ENCODE measurements at regions not wholly inside any gene's neighbourhood (a gene's known extent, or its start where the extent isn't known, plus 50 kb on each side); places are given as distances from the start of the nearest gene placed in this dataset.

DNA sequence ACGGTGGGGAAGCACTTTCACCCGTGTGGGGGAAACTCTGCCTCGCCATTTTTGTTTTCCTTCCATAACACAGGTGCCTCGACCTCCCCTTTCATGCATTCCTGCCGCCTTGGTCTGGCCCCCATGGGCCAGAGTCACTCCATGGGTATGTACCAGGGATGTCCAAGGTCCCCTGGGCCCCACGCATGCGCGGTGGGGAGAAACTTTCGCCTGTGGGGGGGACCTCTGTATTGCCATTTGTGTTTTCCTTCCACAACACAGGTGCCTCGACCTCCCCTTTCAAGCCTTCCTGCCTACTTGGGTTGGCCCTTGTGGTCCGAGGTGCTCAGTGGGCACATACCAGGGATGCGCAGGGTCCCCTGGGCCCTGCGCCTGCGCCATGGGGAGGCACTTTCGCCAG lies 345.8 kb downstream of the ALG10 start:
- Histone ChIP-seq H3K36me3 (ENCODE audit: control insufficient read depth, insufficient read depth, low read length) (no peaks in the 10 kb centered on the region), H3K4me3 (ENCODE audit: low read length) (no peak overlapping the region), H3K4me1 (ENCODE audit: control insufficient read depth, insufficient read depth, low read length) (no peaks in the 10 kb centered on the region), H3K27ac (ENCODE audit: low read length) (no peak overlapping the region), H3K27me3 (ENCODE audit: control insufficient read depth, insufficient read depth, low read length) (no peaks in the 10 kb centered on the region), H3K9me3 (ENCODE audit: control insufficient read depth, insufficient read depth, low read length) (peaks cover 95% of the 10 kb centered on the region)
- H3K27me3 Mint-ChIP-seq (ENCODE audit: low read depth in 2 of 2): no peaks in the 10 kb centered on the region
- intact Hi-C loops (cut with micrococcal nuclease): no loop called here
- no peak overlapping the region for H3K27ac Mint-ChIP-seq
- H3K36me3 Mint-ChIP-seq: no peaks in the 10 kb centered on the region
- TF ChIP-seq, protein P1, sequence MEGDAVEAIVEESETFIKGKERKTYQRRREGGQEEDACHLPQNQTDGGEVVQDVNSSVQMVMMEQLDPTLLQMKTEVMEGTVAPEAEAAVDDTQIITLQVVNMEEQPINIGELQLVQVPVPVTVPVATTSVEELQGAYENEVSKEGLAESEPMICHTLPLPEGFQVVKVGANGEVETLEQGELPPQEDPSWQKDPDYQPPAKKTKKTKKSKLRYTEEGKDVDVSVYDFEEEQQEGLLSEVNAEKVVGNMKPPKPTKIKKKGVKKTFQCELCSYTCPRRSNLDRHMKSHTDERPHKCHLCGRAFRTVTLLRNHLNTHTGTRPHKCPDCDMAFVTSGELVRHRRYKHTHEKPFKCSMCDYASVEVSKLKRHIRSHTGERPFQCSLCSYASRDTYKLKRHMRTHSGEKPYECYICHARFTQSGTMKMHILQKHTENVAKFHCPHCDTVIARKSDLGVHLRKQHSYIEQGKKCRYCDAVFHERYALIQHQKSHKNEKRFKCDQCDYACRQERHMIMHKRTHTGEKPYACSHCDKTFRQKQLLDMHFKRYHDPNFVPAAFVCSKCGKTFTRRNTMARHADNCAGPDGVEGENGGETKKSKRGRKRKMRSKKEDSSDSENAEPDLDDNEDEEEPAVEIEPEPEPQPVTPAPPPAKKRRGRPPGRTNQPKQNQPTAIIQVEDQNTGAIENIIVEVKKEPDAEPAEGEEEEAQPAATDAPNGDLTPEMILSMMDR (IDR thresholded peaks at IDR 0.05): no peak
- no peaks in the 10 kb centered on the region for H3K4me1 Mint-ChIP-seq
- peaks cover 0 to 16% of the 10 kb centered on the region in 2 donors for H3K9me3 Mint-ChIP-seq
- DNase-seq (no peak), ATAC-seq (no peak)
- no peak overlapping the region for H3K4me3 Mint-ChIP-seq
- 70% methylated on average over 15 of the region's 15 CpGs for WGBS (ENCODE audit: insufficient coverage)

DNA sequence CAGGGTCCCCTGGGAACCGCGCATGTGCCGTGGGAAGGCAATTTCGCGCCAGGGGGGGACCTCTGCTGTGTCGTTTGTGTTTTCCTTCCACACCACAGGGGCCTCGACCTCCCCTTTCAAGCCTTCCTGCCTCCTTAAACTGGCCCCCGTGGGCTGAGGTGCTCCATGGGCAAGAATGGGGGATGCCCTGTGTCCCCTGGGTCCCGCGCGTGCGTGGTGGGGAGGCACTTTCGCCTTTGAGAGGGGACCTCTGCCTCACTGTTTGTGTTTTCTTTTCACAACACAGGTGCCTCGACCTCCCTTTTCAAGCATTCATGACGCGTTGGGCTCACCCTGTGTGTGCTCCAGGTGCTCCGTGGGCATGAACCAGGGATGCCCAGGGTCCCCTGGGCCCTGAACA lies 348.8 kb downstream of the ALG10 start:
- Histone ChIP-seq H3K9me3 (ENCODE audit: control insufficient read depth, insufficient read depth, low read length) (peaks cover 93% of the 10 kb centered on the region), H3K27ac (ENCODE audit: low read length) (no peak overlapping the region), H3K27me3 (ENCODE audit: control insufficient read depth, insufficient read depth, low read length) (no peaks in the 10 kb centered on the region), H3K4me3 (ENCODE audit: low read length) (no peak overlapping the region), H3K4me1 (ENCODE audit: control insufficient read depth, insufficient read depth, low read length) (no peaks in the 10 kb centered on the region), H3K36me3 (ENCODE audit: control insufficient read depth, insufficient read depth, low read length) (no peaks in the 10 kb centered on the region)
- intact Hi-C loops (cut with micrococcal nuclease): no loop called here
- H3K27me3 Mint-ChIP-seq (ENCODE audit: low read depth in 2 of 2): no peaks in the 10 kb centered on the region
- ATAC-seq (no peak), DNase-seq (no peak)
- H3K4me1 Mint-ChIP-seq: no peaks in the 10 kb centered on the region
- H3K27ac Mint-ChIP-seq: no peak overlapping the region
- H3K4me3 Mint-ChIP-seq: no peak overlapping the region
- TF ChIP-seq, protein P1 (IDR thresholded peaks at IDR 0.05): no peak
- 62% methylated on average over 17 of the region's 17 CpGs for WGBS (ENCODE audit: insufficient coverage)
- H3K36me3 Mint-ChIP-seq: no peaks in the 10 kb centered on the region
- peaks cover 0 to 6% of the 10 kb centered on the region in 2 donors for H3K9me3 Mint-ChIP-seq

DNA sequence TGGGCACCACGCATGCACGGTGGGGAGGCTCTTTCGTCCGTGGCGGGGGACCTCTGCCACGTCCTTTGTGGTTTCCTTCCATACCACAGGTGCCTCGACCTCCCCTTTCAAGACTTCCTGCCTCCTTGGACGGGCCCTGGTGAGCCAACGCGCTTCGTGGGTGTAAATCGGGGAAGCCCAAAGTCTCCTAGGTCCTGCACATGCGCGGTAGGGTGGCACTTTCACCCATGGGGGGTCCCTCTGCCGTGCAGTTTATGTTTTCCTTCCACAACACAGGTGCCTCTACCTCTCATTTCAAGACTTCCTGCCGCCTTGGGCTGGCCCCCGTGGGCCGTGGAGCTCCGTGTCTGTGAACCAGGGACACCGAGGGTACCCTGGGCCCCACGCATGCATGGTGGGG lies 349.7 kb downstream of the ALG10 start:
- H3K27ac ChIP-seq (ENCODE audit: low read length): no peak overlapping the region
- H3K4me3 Mint-ChIP-seq: no peak overlapping the region
- no peaks in the 10 kb centered on the region for H3K4me1 Mint-ChIP-seq
- 62% methylated on average over 21 of the region's 21 CpGs for WGBS (ENCODE audit: insufficient coverage)
- no peaks in the 10 kb centered on the region for H3K27me3 Mint-ChIP-seq (ENCODE audit: low read depth in 2 of 2)
- intact Hi-C loops (cut with micrococcal nuclease): no loop called here
- no peaks in the 10 kb centered on the region for H3K4me1 ChIP-seq (ENCODE audit: control insufficient read depth, insufficient read depth, low read length)
- no peaks in the 10 kb centered on the region for H3K36me3 Mint-ChIP-seq
- ATAC-seq (no peak), DNase-seq (no peak)
- TF ChIP-seq, protein P1 (IDR thresholded peaks at IDR 0.05): no peak
- peaks cover 0 to 3% of the 10 kb centered on the region in 2 donors for H3K9me3 Mint-ChIP-seq
- no peak overlapping the region for H3K4me3 ChIP-seq (ENCODE audit: low read length)
- no peaks in the 10 kb centered on the region for H3K27me3 ChIP-seq (ENCODE audit: control insufficient read depth, insufficient read depth, low read length)
- no peak overlapping the region for H3K27ac Mint-ChIP-seq
- H3K9me3 ChIP-seq (ENCODE audit: control insufficient read depth, insufficient read depth, low read length): peaks cover 92% of the 10 kb centered on the region
- no peaks in the 10 kb centered on the region for H3K36me3 ChIP-seq (ENCODE audit: control insufficient read depth, insufficient read depth, low read length)

DNA sequence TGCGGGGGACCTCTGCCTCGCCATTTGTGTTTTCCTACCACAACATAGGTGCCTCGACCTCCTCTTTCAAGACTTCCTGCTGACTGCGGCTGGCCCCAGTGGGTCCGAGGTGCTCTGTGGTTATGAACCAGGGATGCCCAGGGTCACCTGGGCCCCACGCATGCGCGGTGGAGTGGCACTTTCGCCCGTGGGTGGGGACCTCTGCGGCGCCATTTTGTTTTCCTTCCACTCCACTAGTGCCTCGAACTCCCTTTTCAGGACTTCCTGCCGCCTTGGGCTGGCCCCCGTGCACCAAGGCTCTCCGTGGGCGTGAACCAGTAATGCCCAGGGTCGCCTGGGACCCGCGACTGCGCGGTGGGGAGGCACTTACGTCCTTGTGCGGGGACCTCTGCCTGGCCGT lies 351.6 kb downstream of the ALG10 start:
- peaks cover 86% of the 10 kb centered on the region for H3K9me3 ChIP-seq (ENCODE audit: control insufficient read depth, insufficient read depth, low read length)
- H3K27me3 ChIP-seq (ENCODE audit: control insufficient read depth, insufficient read depth, low read length): no peaks in the 10 kb centered on the region
- no peak overlapping the region for H3K4me3 ChIP-seq (ENCODE audit: low read length)
- no peaks in the 10 kb centered on the region for H3K36me3 Mint-ChIP-seq
- intact Hi-C loops (cut with micrococcal nuclease): no loop called here
- peaks cover 0 to 3% of the 10 kb centered on the region in 2 donors for H3K9me3 Mint-ChIP-seq
- TF ChIP-seq, protein P1 (IDR thresholded peaks at IDR 0.05): no peak
- H3K4me1 Mint-ChIP-seq: no peaks in the 10 kb centered on the region
- no peak overlapping the region for H3K4me3 Mint-ChIP-seq
- no peaks in the 10 kb centered on the region for H3K27me3 Mint-ChIP-seq (ENCODE audit: low read depth in 2 of 2)
- H3K27ac ChIP-seq (ENCODE audit: low read length): no peak overlapping the region
- ATAC-seq: no peak
- no peaks in the 10 kb centered on the region for H3K36me3 ChIP-seq (ENCODE audit: control insufficient read depth, insufficient read depth, low read length)
- DNase-seq: no peak
- WGBS (ENCODE audit: insufficient coverage): 79% methylated on average over 25 of the region's 25 CpGs
- no peaks in the 10 kb centered on the region for H3K4me1 ChIP-seq (ENCODE audit: control insufficient read depth, insufficient read depth, low read length)
- H3K27ac Mint-ChIP-seq: no peak overlapping the region
